Heart left ventricle (tissue), 16 donors: ENCODE measurements at regions not wholly inside any gene's neighbourhood (a gene's known extent, or its start where the extent isn't known, plus 50 kb on each side); places are given as distances from the start of the nearest gene placed in this dataset.

Source experiments
- ATAC-seq, 4 donors: fragments of 200-7000 bp; cut with Tn5 transposase; one replicate each; pipeline ENCODE4 v1.9.1; 2020 to 2022; ENCODE audit warnings: moderate library complexity in 4 of 4, mild to moderate bottlenecking in 3 of 4, moderate number of reproducible peaks in 1 of 4
- DNase-seq, 5 donors: peaks; one replicate each; pipeline ENCODE4 v3.0.0-alpha.2; 2020
- H3K27ac ChIP-seq, 12 donors: fragments of 200-600 bp; sonication (generic) in 4 of 12; one replicate each; pipeline versions ENCODE4 v1.5.0 to v1.8.0; 2016 to 2022; ENCODE audit warnings: mild to moderate bottlenecking in 2 of 12
- H3K27me3 ChIP-seq, 9 donors: fragments of 200-600 bp; sonication (generic) in 2 of 9; one replicate each; pipeline versions ENCODE4 v1.5.1 to v1.8.0; 2016 to 2022; ENCODE audit warnings: mild to moderate bottlenecking in 3 of 9
- H3K36me3 ChIP-seq, 9 donors: fragments of 200-600 bp; sonication (generic) in 2 of 9; one replicate each; pipeline versions ENCODE4 v1.5.0 to v1.8.0; 2018 to 2022; ENCODE audit warnings: mild to moderate bottlenecking in 2 of 9
- H3K4me1 ChIP-seq, 12 donors: fragments of 200-600 bp; sonication (generic) in 4 of 12; one replicate each; pipeline versions ENCODE4 v1.5.0 to v1.8.0; 2016 to 2022; ENCODE audit warnings: mild to moderate bottlenecking in 3 of 12
- H3K4me3 ChIP-seq, 12 donors: fragments of 200-600 bp; sonication (generic) in 4 of 12; one replicate each; pipeline versions ENCODE4 v1.5.0 to v1.8.0; 2017 to 2022; ENCODE audit warnings: mild to moderate bottlenecking in 9 of 12, moderate library complexity in 4 of 12
- H3K9me3 ChIP-seq, 12 donors: fragments of 200-600 bp; sonication (generic) in 4 of 12; one replicate each; pipeline versions ENCODE4 v1.5.0 to v1.8.0; 2016 to 2022; ENCODE audit warnings: mild to moderate bottlenecking in 1 of 12
- CTCF ChIP-seq, 12 donors: fragments of 200-600 bp; sonication (generic) in 4 of 12; IDR thresholded peaks; one replicate each; pipeline versions ENCODE4 v1.5.0 to v1.8.0; 2018 to 2022; ENCODE audit warnings: antibody characterized with exemption in 12 of 12, mild to moderate bottlenecking in 5 of 12
- POLR2A ChIP-seq, 2 donors: fragments of 450-650 bp; IDR thresholded peaks; one replicate each; pipeline ENCODE4 v1.6.1; 2017; ENCODE audit warnings: antibody characterized with exemption in 2 of 2, mild to moderate bottlenecking in 2 of 2, moderate library complexity in 2 of 2
- WGBS, 4 donors: extraction: QIAGEN DNeasy Blood & Tissue Kit in 2 of 4; methylation state at CpG; one replicate each; pipeline versions ENCODE4 v1.1.5 to v1.1.7; 2013 to 2018; 5-methylcytosine and 5-hydroxymethylcytosine counted together
- intact Hi-C, 10 donors: fragments of 100-400 bp; cut with DNase I; formaldehyde crosslinking; loops; one replicate each; pipeline versions ENCODE4 v1.11.1 to v1.14.2; 2022
- donor health status: ischemic (EF 13 %, LVEDD 7.1; RV severe dilation, severe dysfunction).
- donor health status: healthy with polysubstance abuse.
- donor health status: DM: no; HTN: yes; CAD: no.
- donor health status: DM: no; HTN: no; CAD: no.
- donor health status: ischemic (EF 25% LVEDD 6.9; RV normal size, moderate dysfunction).
- donor health status: ischemic (EF 25% LVEDD 5.7; RV mildly dilated, moderate dysfunction).
- donor health status: healthy.
- donor health status: DM: yes; HTN: yes; CAD: no.
- donor health status: ischemic (EF 35%, LVEDD 5.7; RV mildly dilated, moderate dysfunction).
- donor health status: nonischemic (EF 11% LVEDD 7.7; RV severe dilation, severe dysfunction).
- donor health status: DM: yes; HTN: yes; CAD: no.
- donor health status: PGD.
- donor health status: ischemic (EF 29% LVEDD 5.4; RV normal size, mild dysfunction).
- donor health status: nonischemic (EF 23%, LVEDD 6.1; RV moderate dilation, normal function).

DNA sequence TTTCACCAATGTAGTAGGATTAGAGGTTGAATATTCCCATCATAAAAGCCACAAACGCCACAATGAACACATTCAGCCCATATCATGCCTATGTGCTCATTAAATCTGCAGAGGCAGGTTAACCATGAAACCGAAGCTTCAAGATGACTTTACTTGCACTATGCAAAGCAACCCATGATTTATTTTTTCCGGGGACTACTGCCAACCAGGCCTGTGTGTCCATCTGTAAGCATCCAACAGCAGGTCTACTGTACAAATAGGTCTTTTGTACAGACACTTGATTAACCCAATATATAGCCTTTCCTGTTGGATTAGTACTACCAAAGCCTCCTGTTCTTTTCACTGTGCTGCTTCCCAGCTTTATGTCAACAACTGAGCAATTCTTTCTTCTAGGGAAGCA, 104.9 kb upstream of the CDH10 start:
- WGBS, 4 donors: 72 to 84% (median 81%) methylated on average over 3 of the region's 3 CpGs
- Histone ChIP-seq H3K4me3 (no peak overlapping the region), H3K4me1 (no peaks in the 10 kb centered on the region), H3K27ac (no peak overlapping the region), H3K9me3 (no peaks in the 10 kb centered on the region), H3K36me3 (no peaks in the 10 kb centered on the region), H3K27me3 (no peaks in the 10 kb centered on the region)
- no peak for ATAC-seq
- TF ChIP-seq POLR2A (IDR thresholded peaks at IDR 0.05) (no peak), CTCF (IDR thresholded peaks at IDR 0.05) (no peak)
- DNase-seq: no peak
- intact Hi-C loops: no loop called here

- H3K27ac ChIP-seq: no peak overlapping the region
- DNase-seq: no peak
- WGBS, 4 donors: 66 to 73% (median 69%) methylated on average over 6 of the region's 6 CpGs
Observed at GRCh38 chr5:24747327-24747726, 102.5 kb upstream of the CDH10 start.

DNA sequence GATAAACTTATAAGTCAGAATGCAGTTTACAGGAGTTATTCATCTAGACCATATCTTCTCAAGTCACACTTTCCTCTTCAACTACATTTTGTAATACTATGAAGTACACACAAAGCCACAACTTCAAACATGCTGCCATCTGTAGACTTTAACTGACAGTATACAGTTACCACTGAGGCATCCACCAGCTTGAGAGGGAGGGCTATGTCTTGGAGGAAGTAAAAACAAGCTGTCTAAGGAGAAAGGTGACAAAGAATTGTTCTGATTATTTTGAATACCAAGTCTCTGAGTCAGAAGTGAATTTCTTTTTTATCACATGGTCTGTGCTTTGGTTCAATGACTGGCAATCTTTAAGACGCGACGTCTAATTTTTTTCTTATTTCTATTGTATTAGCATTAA, 97.6 kb upstream of the CDH10 start:
- no peak for TF ChIP-seq CTCF (IDR thresholded peaks at IDR 0.05)
- no peak for TF ChIP-seq POLR2A (IDR thresholded peaks at IDR 0.05)
- intact Hi-C loops: no loop called here

More at GRCh38 chr5:24747327-24747726, 102.5 kb upstream of the CDH10 start:
- Histone ChIP-seq H3K27me3 (no peaks in the 10 kb centered on the region), H3K36me3 (no peaks in the 10 kb centered on the region), H3K9me3 (no peaks in the 10 kb centered on the region), H3K4me1 (no peaks in the 10 kb centered on the region), H3K4me3 (no peak overlapping the region)
- no peak for ATAC-seq
- TF ChIP-seq POLR2A (IDR thresholded peaks at IDR 0.05): no peak
- no peak for TF ChIP-seq CTCF (IDR thresholded peaks at IDR 0.05)
- intact Hi-C loops: no loop called here

GRCh38 chr5:24737163-24737562, 92.4 kb upstream of the CDH10 start:
- no peak overlapping the region for H3K4me3 ChIP-seq
- DNase-seq: no peak
- no peak for ATAC-seq
- no peaks in the 10 kb centered on the region for H3K4me1 ChIP-seq
- peaks cover 0 to 4% (median 0%) of the 10 kb centered on the region in 12 donors for H3K9me3 ChIP-seq
- no peak overlapping the region for H3K27ac ChIP-seq
- intact Hi-C loops: no loop called here
- no peak for TF ChIP-seq CTCF (IDR thresholded peaks at IDR 0.05)
- no peak for TF ChIP-seq POLR2A (IDR thresholded peaks at IDR 0.05)
- H3K27me3 ChIP-seq: no peaks in the 10 kb centered on the region
- H3K36me3 ChIP-seq: no peaks in the 10 kb centered on the region

More for the DNA sequence above, 97.6 kb upstream of the CDH10 start:
- no peak for ATAC-seq
- H3K4me3 ChIP-seq: no peak overlapping the region
- H3K4me1 ChIP-seq: no peaks in the 10 kb centered on the region
- no peaks in the 10 kb centered on the region for H3K36me3 ChIP-seq
- no peak for DNase-seq
- H3K9me3 ChIP-seq: peaks cover 0 to 4% (median 0%) of the 10 kb centered on the region in 12 donors
- H3K27ac ChIP-seq: no peak overlapping the region
- 82 to 91% (median 89%) methylated on average over 3 of the region's 3 CpGs for WGBS, 4 donors
- H3K27me3 ChIP-seq: no peaks in the 10 kb centered on the region
